Parathyroid adenoma (tissue), 2 donors: ENCODE measurements at regions not wholly inside any gene's neighbourhood (a gene's known extent, or its start where the extent isn't known, plus 50 kb on each side); places are given as distances from the start of the nearest gene placed in this dataset.

ENCODE experiments used
- H2AFZ ChIP-seq: fragments of 300-600 bp; sonication (generic); one replicate; pipeline ENCODE4 v1.7.0; 2017; ENCODE audit warnings: antibody characterized with exemption, mild to moderate bottlenecking
- H3K27ac ChIP-seq: fragments of 300-600 bp; sonication (generic); one replicate; pipeline ENCODE4 v1.7.0; 2017
- H3K27me3 ChIP-seq: fragments of 300-600 bp; sonication (generic); one replicate; pipeline ENCODE4 v1.7.0; 2017; ENCODE audit warnings: low read length; ENCODE audit not compliant: control insufficient read depth, insufficient read depth
- H3K36me3 ChIP-seq: fragments of 300-600 bp; sonication (generic); one replicate; pipeline ENCODE4 v1.7.0; 2017; ENCODE audit warnings: low read length; ENCODE audit not compliant: control insufficient read depth, insufficient read depth
- H3K4me1 ChIP-seq: fragments of 300-600 bp; sonication (generic); one replicate; pipeline ENCODE4 v1.7.0; 2017; ENCODE audit warnings: control low read depth
- H3K4me2 ChIP-seq: fragments of 300-600 bp; sonication (generic); one replicate; pipeline ENCODE4 v1.7.0; 2017; ENCODE audit warnings: low read length
- H3K4me3 ChIP-seq: fragments of 300-600 bp; sonication (generic); one replicate; pipeline ENCODE4 v1.7.0; 2017; ENCODE audit warnings: low read depth, low read length
- H3K79me2 ChIP-seq: fragments of 300-600 bp; sonication (generic); one replicate; pipeline ENCODE4 v1.7.0; 2017; ENCODE audit warnings: control low read depth
- H3K9ac ChIP-seq: fragments of 300-600 bp; sonication (generic); one replicate; pipeline ENCODE4 v1.7.0; 2017; ENCODE audit warnings: mild to moderate bottlenecking
- H3K9me3 ChIP-seq: fragments of 300-600 bp; sonication (generic); one replicate; pipeline ENCODE4 v1.7.0; 2017; ENCODE audit warnings: low read length; ENCODE audit not compliant: control insufficient read depth
- TF ChIP-seq, protein P1 (sequence below): fragments of 300-600 bp; sonication (generic); IDR thresholded peaks from one replicate; pipeline ENCODE4 v1.7.0; 2017; ENCODE audit warnings: antibody characterized with exemption, mild to moderate bottlenecking
- donor health status: primary hyperparathyroidism.

DNA sequence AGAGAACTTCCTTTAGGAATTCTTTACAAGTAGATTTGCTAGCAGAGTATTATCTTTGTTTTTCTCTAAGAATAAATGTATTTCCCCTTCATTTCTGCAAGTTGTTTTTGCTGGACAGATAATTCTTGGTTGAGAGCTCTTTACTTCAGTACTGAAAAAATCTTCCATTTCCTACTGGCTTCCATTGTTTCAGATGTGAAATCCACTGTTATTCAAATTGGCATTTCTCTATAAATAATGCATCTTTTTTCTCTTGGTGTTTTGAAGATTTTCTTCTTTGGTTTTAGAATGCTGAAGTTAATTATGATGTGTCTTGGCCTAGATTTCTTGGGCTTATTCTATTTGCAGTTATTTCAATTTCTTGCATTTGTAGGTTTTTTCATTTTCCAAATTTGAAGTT is 270.0 kb upstream of the GYPC start:
- Histone ChIP-seq H3K36me3 (no peaks in the 10 kb centered on the region), H3K9ac (no peak overlapping the region), H3K27ac (no peak overlapping the region), H3K27me3 (no peaks in the 10 kb centered on the region), H3K9me3 (peaks cover 2% of the 10 kb centered on the region), H3K4me1 (no peaks in the 10 kb centered on the region), H3K4me3 (no peak overlapping the region), H3K79me2 (no peaks in the 10 kb centered on the region), H2AFZ (no peak overlapping the region), H3K4me2 (no peak overlapping the region)
- TF ChIP-seq, protein P1, sequence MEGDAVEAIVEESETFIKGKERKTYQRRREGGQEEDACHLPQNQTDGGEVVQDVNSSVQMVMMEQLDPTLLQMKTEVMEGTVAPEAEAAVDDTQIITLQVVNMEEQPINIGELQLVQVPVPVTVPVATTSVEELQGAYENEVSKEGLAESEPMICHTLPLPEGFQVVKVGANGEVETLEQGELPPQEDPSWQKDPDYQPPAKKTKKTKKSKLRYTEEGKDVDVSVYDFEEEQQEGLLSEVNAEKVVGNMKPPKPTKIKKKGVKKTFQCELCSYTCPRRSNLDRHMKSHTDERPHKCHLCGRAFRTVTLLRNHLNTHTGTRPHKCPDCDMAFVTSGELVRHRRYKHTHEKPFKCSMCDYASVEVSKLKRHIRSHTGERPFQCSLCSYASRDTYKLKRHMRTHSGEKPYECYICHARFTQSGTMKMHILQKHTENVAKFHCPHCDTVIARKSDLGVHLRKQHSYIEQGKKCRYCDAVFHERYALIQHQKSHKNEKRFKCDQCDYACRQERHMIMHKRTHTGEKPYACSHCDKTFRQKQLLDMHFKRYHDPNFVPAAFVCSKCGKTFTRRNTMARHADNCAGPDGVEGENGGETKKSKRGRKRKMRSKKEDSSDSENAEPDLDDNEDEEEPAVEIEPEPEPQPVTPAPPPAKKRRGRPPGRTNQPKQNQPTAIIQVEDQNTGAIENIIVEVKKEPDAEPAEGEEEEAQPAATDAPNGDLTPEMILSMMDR = no peak

DNA sequence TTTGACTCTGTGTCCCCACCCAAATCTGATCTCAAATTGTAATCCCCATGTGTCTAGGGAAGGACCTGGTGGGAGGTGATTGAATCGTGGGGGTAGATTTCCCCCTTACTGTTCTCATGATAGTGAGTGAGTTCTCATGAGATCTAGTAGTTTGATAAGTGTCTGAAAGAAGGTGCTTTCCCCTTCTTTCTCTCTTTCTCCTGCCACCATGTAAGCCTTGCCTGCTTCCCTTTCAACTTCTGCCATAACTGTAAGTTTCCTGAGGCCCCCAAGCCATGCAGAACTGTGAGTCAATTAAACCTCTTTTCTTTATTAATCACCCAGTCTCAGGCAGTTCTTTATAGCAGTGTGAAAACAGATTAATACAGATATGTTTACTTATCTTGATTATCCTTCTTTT is 266.5 kb upstream of the GYPC start:
- Histone ChIP-seq H3K9me3 (peaks cover 2% of the 10 kb centered on the region), H3K4me1 (no peaks in the 10 kb centered on the region), H3K79me2 (no peaks in the 10 kb centered on the region), H2AFZ (no peak overlapping the region), H3K9ac (no peak overlapping the region), H3K27me3 (no peaks in the 10 kb centered on the region), H3K4me3 (no peak overlapping the region), H3K27ac (no peak overlapping the region), H3K36me3 (no peaks in the 10 kb centered on the region), H3K4me2 (no peak overlapping the region)
- TF ChIP-seq, protein P1 = no peak

DNA sequence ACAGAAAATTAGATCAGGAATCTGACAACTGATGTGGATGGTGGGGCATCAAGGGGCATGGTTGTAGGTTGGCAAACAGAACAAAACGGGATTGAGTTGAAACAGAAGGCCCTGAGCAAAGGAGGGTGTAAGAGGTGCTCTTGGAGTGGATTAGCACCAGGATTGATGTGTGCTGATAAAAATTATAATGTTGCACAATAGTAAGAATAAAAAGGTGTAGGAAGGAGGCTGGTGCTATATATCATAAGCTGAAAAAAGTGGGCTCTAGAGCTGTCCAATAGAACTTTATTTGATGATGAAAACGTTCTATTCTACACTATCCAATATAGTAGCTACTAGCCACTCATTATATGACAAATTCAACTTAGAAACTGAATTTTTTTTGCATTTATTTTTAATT is 263.1 kb upstream of the GYPC start:
- Histone ChIP-seq H3K27me3 (no peaks in the 10 kb centered on the region), H3K36me3 (no peaks in the 10 kb centered on the region), H3K4me3 (no peak overlapping the region), H3K27ac (no peak overlapping the region), H3K79me2 (no peaks in the 10 kb centered on the region), H3K9ac (no peak overlapping the region), H2AFZ (no peak overlapping the region), H3K9me3 (no peaks in the 10 kb centered on the region), H3K4me2 (no peak overlapping the region), H3K4me1 (no peaks in the 10 kb centered on the region)
- TF ChIP-seq, protein P1 = no peak

DNA sequence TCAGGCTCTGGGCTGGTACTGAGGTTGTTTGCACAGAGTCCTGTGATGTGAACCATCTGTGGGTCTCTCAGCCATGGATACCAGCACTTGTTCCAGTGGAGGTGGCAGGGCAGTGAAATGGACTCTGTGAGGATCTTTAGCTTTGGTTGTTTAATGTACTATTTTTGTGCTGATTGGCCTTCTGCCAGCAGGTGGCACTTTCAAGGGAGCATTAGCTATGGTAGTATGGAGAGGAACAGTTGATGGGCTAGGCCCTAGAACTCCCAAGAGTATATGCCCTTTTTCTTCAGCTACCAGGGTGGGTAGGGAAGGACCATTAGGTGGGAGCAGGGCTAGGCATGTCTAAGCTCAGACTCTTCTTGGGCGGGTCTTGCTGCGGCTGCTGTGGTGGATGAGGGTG is 257.0 kb upstream of the GYPC start:
- no peak overlapping the region for H2AFZ ChIP-seq
- no peaks in the 10 kb centered on the region for H3K36me3 ChIP-seq
- no peaks in the 10 kb centered on the region for H3K4me1 ChIP-seq
- no peak overlapping the region for H3K4me3 ChIP-seq
- no peaks in the 10 kb centered on the region for H3K79me2 ChIP-seq
- H3K27me3 ChIP-seq = no peaks in the 10 kb centered on the region
- H3K9ac ChIP-seq = no peak overlapping the region
- TF ChIP-seq, protein P1 = no peak
- H3K9me3 ChIP-seq = no peaks in the 10 kb centered on the region
- H3K27ac ChIP-seq = no peak overlapping the region
- no peak overlapping the region for H3K4me2 ChIP-seq

DNA sequence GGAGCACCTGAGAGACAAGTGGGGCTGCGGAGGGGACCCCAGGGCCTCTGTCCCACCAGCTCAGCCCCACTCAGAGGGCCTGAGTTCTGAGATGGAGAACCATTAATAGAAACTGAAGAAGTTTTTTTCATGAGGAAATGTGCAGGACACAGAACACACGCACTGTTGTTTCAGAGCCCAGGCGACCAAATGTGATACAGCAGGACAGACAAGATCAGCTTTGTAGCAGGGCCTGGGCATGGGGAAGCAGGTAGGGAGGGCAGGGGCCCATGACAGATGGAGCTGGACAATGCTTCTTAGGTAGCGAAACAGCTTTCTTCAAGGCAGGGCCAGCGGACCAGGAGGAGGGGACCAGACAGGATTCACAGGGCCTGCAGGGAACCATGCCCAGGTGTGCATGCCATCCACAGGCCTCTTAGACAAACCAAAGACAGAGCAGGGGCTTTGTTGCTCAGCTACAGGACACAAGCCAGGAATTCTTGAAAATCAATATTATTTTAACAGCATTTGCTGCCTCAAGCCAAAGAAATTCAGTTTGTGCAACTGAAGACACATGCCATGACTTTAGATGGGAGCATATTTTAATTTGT is 252.8 kb upstream of the GYPC start:
- H3K9me3 ChIP-seq = no peaks in the 10 kb centered on the region
- no peaks in the 10 kb centered on the region for H3K4me1 ChIP-seq
- no peaks in the 10 kb centered on the region for H3K27me3 ChIP-seq
- no peaks in the 10 kb centered on the region for H3K79me2 ChIP-seq
- TF ChIP-seq, protein P1 = no peak
- no peak overlapping the region for H3K9ac ChIP-seq
- no peak overlapping the region for H3K27ac ChIP-seq
- H3K4me3 ChIP-seq = no peak overlapping the region
- no peak overlapping the region for H2AFZ ChIP-seq
- no peak overlapping the region for H3K4me2 ChIP-seq
- H3K36me3 ChIP-seq = no peaks in the 10 kb centered on the region
